GM12872 (cell line): ENCODE measurements at regions not wholly inside any gene's neighbourhood (a gene's known extent, or its start where the extent isn't known, plus 50 kb on each side); places are given as distances from the start of the nearest gene placed in this dataset.

Source experiments
- CTCF ChIP-seq: IDR thresholded peaks from 3 replicates; pipeline ENCODE4 v1.5.1; 2011; ENCODE audit warnings: low read depth, mild to moderate bottlenecking, low read length, moderate library complexity; ENCODE audit not compliant: insufficient read depth

DNA sequence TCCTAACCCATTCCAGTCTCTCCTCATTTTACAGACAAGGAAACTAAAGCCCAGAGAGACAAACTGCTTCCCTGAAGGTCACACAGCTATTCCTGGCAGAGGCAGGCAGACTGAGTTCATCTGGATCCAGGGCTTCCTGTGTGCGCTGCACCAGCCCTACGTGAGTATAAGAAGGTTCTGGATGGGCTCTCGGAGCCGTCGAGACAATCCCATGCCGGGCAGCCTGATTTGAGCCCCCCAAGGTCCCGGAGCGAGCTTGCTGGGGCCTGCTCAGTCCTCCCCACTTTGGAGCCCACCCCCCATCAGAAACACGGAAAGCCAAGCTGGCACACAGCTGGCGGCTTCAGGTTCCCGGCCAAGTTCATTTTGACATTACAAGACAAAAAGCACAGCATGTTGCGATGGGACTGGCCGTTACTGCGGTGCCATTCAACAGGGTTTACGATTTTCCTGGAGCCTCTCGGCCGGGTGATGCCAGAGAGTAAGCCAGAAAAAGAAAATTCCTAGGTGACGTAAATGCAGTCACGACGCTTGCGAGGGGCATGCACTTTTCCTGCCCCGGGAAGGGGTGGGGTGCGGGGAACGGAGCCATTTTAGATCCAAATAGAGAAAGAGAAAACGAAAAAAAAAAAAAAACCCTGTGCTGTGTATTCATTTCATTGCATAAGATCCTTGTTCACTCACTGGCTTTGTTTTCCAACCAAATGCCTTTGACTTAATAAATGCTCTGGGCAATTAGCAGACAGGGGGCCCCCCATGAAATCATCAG lies 167.1 kb upstream of the FOXF1 start:
- no peak for TF ChIP-seq CTCF

GRCh38 chr16:86343796-86344585 lies 166.3 kb upstream of the FOXF1 start:
- no peak for TF ChIP-seq CTCF

DNA sequence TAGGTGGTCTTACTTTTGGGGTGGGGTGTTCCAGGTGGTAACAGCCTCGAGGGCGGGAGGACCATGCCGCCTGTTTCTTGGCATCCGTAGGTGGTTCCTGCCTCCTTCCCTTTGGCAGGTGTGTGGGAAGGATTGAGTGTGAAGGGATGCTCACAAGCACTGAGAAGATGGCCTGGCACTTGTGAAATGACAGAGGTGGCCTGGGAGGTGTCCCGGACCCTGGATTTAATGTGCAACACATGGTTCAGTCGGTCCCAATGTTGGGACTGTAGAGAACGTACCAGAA lies 165.8 kb upstream of the FOXF1 start:
- no peak for TF ChIP-seq CTCF

- TF ChIP-seq CTCF = no peak
Measured at GRCh38 chr16:86344881-86345280, 165.4 kb upstream of the FOXF1 start.

- no peak for TF ChIP-seq CTCF
Measured at GRCh38 chr16:86345516-86345915, 164.8 kb upstream of the FOXF1 start.

DNA sequence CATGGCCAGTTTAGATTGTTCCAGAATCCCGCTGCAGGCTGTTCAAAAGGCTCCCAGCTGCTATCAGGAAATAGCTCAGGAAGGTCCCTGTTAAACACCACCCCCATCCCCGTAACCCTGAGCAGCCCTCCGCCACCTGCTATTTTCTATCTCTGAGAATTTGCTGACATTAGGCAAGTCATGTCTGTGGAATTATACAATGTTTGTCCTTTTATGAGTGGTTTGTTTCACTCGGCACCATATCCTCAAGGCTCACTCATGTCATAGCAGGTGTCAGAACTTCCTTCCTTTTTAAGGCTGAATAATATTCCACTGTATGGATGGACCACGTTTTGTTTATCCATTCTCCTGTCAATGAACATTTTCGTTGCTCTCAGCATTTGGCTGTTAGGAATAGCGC lies 164.3 kb upstream of the FOXF1 start:
- TF ChIP-seq CTCF = no peak

DNA sequence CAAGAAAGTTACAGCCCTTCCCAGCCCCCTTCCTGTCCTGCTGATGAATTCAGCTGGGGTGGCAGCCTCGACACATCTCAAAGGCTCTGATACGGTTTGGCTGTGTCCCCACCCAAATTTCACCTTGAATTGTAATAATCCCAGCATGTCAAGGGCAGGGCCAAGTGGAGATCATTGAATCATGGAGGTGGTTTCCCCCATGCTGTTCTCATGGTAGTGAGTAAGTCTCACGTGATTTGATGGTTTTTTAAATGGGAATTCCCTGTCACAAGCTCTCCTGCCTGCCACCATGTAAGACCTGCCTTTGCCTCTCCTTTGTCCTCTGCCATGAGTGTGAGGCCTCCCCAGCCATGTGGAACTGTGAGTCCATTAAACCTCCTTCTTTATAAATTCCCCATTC lies 163.2 kb upstream of the FOXF1 start:
- TF ChIP-seq CTCF = no peak
